GM19467 (cell line): ENCODE measurements at regions not wholly inside any gene's neighbourhood (a gene's known extent, or its start where the extent isn't known, plus 50 kb on each side); places are given as distances from the start of the nearest gene placed in this dataset.
"Not testable (repeated sequence)": the region's sequence is repeated elsewhere in the genome, so short reads cannot be mapped to it uniquely, and the experiment has no call there.

Experiments used
- ATAC-seq: cut with Tn5 transposase; IDR thresholded peaks from one replicate; pipeline ENCODE4 v1.9.1; 2021; ENCODE audit warnings: mild to moderate bottlenecking, moderate library complexity; ENCODE audit not compliant: unreplicated experiment

DNA sequence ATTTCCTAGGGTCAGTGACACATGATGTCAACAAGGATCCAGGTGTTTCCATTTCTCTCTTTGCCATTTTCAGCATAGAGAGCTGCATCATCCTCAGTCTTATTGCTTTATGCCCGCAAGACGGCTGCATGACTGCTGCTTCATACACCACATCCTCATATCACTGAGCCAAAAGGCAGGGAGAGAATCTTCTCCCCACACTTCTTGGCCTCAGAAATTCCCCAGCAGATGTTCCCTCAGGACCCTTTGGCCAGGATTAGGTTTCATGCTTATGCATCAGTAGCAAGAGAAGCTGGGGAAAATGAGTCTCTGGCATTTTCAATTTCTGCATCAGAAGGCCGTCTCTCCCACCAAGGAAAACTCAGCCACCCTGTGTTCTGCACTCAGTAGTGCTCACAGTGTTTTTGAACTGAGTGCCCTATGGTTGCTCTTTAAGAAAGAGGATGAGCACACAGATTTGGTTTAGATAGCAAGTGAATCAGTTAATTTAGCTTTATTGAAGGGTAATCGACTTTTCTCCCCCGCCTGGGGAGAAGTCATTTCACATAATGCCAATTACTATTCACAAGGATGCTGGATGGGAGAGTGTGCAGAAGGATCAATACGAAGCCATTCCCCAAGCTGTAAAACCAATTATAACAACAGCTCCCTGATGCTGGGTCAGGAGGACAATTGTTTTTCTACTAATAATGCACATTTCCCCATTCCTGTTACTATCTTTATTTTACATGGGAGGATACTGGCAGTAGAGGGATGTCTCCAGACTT lies 360.2 kb downstream of the HHIPL2 start:
- no peak for ATAC-seq

DNA sequence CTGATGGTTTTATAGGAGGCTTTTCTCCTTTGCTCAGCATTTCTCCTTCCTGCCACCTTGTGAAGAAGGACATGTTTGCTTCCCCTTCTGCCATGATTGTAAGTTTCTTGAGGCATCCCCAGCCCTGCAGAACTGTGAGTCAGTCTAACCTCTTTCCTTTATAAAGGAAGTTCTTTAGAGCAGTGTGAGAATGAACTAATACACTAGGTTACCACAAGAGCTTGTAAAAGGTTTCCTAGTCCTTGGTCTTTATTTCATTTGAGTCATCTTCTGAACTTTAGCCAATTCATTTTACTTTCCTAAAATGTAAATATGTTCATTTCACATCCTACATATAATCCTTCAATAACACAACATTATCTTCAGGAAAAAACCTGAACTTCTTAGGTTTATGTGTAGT lies 365.3 kb downstream of the HHIPL2 start:
- no peak for ATAC-seq

DNA sequence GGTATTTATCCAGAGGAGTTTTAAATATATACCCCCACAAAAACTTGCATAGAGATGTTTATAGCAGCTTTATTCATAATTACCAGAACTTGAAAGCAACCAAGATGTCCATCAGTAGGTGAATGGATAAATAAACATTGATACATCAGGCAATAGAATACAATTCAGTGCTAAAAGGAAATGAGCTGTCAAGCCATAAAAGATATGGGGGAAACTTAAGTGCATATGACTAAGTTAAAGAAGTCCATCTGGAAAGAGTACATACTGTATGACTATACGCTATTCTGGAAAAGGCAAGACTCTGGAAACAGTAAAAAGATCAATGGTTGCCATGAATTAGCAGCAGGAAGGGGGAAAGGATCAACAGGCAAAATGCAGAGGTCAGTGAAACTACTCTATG lies 366.7 kb downstream of the HHIPL2 start:
- ATAC-seq, result no peak

DNA sequence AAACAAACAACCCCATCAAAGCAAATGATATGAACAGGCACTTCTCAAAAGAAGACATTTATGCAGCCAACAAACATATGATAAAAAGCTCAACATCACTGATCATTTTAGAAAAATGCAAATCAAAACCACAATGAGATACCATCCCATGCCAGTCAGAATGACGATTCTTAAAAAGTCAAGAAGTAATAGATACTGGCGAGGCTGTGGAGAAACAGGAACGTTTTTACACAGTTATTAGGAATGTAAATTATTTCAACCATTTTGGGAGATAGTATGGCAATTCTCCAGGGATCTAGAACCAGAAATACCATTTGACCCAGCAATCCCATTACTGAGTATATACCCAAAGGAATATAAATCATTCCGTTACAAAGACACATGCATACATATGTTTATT lies 370.4 kb downstream of the HHIPL2 start:
- not testable (repeated sequence) for ATAC-seq

DNA sequence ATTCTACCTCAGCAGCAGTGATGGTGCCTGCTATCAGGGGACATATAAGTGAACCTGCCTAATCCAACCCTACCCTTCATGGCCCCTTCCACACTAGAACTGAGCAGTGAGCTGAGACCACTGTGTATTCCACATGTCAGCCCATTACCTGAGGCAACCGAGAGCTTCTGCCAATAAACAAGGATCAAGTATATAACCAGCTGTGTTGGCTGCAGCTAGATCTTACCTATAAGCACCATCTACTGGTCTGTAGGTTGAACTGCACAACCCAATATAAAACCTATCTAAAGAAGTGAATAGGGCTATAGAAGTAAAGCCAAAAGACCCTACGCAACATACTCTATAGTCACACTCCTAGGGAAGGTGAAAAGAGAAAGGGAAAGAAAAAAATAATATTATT lies 376.9 kb downstream of the HHIPL2 start:
- no peak for ATAC-seq

DNA sequence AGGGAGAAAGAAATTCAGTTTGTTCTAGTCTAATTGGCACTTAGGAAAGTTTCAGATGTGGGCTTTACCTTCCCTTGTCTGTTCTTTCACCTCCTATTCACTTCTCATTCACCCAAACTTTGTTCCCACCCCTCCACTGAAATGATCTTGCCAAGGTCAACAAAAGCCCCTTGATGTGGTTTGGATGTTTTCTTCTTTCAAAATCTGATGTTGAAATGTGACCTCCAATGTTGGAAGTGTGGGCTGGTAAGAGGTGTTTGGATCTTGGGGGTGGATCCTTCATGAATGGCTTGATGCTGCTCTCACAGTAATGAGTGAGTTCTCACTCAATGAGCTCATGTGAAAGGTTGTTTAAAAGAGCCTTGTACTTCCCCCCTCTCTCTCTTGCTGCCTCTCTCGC lies 379.3 kb downstream of the HHIPL2 start:
- no peak for ATAC-seq

DNA sequence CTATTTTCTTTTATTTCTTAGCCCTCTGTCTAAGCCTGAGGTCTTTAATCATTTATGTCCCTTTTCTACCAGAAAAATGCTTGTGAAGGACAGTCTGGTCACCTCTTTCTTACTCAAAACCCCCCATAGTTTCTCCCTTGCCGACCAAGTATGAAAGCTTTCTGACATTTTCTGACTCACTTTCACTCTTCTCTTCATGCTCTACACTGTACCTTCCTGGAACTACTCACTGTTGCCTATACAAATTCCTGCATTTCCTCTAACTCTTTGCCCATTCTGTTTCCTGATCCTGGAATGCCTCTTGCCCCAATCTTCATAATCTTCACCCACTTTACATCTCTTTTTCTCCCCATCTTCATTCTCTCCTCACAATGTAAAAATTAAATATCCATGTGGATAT lies 380.0 kb downstream of the HHIPL2 start:
- ATAC-seq, result no peak

DNA sequence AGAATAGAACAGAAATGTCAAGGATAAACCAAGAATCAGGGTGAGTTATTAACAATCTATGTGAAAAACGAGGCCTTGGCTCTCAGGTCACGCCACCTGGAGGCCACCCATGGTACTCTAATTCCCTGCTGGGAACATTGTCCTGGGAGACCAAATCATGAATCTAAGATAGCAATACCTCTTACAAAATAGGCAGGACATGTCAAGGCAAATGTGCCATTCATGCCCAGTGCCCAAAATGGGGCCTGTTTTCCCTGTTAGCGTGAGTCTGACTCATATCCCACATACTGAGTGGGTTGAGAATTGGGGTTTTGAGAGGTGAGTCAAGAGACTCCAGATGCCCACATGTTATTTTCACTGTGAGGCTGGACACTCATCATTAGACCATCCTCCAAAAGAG lies 380.8 kb downstream of the HHIPL2 start:
- ATAC-seq, result no peak

DNA sequence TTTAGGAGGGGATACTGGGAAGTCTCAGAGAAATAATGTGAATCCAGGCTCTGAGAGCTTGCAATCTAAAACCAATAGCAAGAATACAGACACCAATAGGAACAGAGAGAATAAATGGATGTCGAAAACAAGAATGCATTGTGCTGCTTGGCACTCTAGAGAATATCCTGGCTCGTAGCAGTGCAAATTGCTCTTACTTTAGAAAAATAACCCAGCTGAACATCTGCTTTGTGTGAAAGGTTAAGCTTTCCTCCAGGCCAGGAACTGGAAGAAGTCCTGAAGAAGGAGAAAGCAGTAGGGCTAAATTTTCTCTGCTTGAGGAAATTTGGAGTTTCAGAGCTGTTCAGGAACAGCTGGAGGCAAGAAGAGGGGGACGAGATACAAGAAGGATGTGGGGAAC lies 382.3 kb downstream of the HHIPL2 start:
- no peak for ATAC-seq

DNA sequence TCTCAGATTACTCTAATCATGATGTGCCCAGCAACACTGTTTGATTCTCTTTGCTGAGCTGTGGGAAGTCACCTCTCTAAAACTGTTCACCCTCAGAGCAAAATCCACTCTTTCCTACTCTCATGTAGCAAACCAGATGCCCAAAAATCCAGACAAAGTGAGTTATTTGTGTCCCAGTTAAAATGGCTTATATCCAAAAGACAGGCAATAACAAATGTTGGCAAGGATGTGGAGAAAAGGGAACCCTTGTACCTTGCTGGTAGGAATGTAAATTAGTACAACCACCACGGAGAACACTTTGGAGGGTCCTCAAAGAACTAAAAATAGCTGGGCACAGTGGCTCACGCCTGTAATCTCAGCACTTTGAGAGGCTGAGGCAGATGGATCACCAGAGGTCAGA lies 384.0 kb downstream of the HHIPL2 start:
- no peak for ATAC-seq

DNA sequence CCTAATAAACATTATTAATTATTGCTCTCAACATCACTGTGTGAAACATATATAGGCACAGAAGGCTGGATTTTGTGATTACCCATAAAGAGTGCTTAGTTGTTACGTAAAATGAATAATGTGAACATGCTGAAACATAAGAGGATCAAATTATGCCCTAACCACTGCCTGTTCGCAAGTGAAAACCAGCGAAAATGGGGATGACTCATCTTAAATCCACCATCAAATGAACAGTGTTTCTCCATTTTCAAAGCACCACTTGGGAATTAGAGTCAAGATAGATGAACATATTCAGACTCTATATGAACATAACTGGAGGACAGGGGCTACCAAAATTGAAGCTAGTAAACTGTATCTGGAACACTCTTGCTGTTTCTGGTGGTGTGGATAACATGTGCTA lies 386.2 kb downstream of the HHIPL2 start:
- no peak for ATAC-seq

DNA sequence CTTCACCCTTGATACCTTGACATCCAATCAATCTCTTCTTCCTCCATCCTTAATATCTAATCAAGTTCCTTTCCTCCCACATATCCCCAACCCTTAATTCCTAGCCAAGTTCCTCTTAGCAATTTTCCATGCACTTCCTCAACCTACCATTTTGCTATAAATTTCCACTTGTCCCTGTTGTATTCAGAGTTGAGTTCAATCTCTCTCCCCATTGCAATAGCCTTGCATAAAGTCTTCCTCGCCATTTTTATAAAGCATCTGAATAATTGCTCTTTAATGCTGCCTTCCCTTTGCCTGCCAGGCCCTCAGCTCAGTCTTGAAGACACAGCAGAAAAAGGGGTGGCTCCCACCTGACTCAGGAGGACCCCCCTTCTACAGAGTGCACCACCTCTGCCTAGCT lies 390.3 kb downstream of the HHIPL2 start:
- ATAC-seq, result no peak

DNA sequence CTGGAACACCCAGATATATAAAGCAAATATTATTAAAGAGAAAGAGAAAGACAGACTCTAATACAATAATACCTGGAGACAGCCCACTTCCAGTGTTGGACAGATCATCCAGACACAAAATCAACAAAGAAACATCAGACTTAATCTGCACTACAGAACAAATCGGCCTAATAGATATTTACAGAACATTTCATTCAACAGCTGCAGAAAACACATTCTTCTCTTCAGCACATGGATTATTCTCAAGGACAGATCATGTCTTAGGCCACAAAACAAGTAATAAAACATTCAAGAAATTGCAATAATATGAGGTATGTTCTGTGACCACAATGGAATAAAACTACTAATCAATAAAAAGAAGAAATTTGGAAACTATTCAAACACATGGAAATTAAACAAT lies 398.3 kb upstream of the DUSP10 start:
- ATAC-seq, result no peak

DNA sequence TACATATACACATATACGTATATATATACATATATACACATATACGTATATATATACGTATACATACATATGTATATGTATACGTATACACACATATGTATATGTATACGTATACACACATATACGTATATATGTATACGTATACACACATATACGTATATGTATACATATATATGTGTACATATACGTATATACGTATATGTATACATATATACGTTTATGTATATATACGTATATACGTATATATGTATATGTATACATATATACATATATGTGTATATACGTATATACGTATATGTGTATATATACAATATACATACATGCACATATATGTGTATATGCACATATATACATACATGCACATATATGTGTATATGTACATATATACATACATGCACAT lies 396.2 kb upstream of the DUSP10 start:
- no peak for ATAC-seq

DNA sequence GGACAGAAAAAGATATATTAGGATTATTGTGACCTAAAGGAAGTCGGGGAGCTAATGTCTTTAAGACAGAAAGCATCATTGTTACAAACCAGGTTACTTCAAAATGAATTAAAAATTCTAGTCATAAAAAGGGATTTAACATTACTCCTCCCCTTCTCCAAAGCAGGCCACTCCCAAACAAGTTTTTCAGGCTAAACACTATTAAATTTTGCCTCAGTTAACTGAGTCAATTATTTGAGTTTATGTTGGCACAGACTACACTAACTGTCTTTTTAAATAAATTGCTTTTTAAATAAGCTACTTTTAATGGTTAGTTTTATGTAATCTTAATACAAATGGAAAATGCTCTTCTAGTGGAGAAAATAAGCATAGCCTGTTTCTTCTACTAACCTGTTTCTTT lies 395.0 kb upstream of the DUSP10 start:
- ATAC-seq, result no peak

DNA sequence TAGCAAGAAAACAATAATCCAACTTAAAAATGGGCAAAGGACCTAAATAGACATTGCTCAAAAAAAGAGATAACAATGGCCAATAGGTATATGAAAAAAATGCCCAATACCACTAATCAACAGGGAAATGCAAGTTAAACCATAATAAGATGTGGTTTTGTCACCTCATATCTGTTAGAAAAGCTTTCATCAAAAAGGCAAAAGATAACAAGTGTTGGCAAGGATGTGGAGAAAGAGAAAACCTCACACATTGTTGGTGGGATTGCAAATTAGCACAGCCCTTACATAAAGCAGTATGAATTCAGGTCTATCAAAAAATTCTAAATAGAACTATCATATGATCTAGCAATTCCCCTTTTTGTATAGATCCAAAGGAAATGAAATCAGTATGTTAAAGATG lies 387.2 kb upstream of the DUSP10 start:
- ATAC-seq, result no peak

DNA sequence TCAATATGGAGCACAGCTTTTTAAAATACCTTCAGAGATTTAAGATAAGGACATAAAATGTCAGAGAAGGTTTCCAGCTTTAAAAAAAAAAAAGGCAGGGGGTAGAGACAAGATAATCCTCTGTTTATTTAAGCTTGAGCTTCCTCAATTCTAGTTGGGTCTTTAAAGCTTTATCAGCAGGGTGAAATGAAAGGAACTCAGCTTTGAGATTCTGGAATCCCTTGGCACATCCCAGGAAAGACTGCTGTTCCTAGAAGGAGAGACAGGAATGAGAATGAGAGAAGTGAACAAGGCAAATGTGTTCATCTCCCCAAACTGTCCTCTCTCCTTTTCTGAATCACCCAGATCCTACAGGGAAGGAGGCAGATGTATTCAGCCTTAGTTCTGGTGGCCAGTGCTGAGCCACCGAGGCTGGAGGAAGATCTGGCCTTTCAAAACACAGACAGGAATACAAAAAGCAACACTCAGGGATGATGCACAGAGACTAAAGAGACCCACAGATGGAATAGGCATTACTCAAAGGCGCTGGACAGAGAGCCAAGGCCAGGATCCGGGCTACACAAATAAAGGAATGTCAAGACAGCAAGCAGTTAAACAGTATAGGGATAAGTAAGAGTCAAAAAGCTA lies 385.8 kb upstream of the DUSP10 start:
- no peak for ATAC-seq

DNA sequence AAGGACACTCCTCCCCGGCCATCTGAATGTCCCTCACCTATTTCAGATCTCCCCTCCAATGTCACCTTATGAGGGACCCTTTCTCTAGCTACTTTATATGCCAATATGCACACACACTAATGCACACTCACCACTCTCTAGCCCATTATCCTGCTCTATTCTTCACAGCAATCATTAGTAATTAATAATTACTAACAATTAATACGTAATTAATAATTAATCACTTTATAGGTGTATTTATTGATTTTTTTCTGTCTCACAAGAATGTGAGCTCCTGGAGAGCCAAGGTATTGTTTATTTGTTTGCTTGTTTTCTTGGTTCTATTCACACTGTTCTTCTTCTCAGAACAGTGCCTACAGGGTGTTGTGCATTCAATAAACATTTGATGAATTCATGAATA lies 385.2 kb upstream of the DUSP10 start:
- ATAC-seq, result no peak

DNA sequence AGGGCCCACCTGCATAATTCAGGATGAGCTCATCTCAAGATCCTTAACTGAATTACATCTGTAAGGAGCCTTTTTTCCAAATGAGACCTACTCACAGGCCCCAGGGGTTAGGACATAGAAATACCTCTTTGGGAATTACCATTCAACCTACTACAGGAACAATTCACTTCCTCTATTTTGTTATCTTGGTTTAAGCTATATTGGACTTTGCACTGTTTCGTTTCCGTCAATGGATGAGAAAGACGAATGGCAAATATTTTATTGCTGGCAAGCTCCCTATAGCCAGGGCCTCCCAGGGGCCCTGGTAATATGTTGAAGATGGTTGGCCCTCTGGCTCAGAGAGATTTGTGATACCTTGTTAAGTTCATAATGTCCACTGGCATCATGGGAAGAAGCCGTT lies 384.2 kb upstream of the DUSP10 start:
- ATAC-seq, result no peak

DNA sequence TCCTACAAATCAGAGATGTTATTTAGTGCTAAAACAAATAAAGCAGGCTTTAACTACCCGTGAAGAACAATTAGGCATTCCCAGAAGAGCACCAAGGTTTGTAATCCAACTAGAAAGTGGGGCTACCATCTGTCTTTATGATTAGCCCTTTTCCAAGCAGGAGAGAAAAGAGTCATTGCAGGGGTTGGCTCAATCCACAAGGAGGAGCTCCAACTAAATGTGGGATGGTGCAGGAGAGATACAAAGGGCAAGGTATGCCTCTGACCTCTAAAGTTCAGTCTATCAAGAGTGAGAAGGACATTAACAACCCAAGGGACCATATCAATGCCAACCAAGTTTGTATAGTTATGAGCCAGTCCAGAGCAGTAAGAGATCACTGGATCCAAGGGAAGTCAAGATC lies 382.7 kb upstream of the DUSP10 start:
- no peak for ATAC-seq

DNA sequence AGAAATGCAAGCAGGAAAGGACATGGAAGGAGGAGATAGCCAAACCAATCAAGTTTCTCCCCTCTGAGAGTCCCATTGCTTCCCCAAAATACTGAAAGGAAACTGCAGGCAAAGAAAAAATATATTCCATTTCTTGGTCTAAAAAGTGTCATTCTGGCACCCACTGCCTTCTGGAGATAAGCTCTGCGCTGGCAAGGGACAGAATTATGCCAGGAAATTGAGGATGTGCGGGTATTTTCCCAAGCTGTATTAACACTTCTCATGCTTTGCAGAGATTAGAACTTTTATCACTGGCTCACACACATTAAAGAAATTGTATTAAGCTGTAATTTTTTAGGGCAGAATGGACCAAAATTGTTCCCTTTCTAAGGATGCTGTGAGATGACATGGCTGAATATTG lies 381.2 kb upstream of the DUSP10 start:
- ATAC-seq, result no peak

DNA sequence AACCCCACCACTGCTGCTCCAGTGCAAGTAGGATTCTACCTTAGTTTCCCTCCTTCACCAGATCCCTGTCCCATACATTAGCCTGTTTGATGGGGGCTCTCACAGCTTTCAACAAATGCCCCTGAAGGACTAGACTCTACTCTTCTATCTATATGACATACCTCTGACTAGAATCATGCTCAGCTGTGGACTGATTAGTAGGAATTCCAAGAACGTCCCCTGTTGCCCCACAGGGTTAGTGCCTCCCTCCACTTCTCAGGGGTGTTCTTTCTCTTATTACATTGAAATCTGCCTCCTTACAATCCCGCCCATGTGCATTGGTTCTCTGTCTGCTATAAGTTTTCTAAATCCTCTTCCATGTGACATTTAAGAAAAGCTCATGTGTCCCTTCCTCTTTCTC lies 375.9 kb upstream of the DUSP10 start:
- ATAC-seq, result no peak
